PFSK-1 (cell line): ENCODE measurements at regions not wholly inside any gene's neighbourhood (a gene's known extent, or its start where the extent isn't known, plus 50 kb on each side); places are given as distances from the start of the nearest gene placed in this dataset.

ENCODE experiments used
- POLR2AphosphoS5 ChIP-seq: IDR thresholded peaks from 2 replicates; pipeline ENCODE4 v1.6.1; 2012; ENCODE audit warnings: low read depth, mild to moderate bottlenecking, control low read depth, low read length, moderate library complexity
- TAF1 ChIP-seq: IDR thresholded peaks from 2 replicates; pipeline ENCODE4 v1.6.1; 2012; ENCODE audit warnings: low read length, control low read depth, borderline replicate concordance; ENCODE audit not compliant: insufficient read depth

DNA sequence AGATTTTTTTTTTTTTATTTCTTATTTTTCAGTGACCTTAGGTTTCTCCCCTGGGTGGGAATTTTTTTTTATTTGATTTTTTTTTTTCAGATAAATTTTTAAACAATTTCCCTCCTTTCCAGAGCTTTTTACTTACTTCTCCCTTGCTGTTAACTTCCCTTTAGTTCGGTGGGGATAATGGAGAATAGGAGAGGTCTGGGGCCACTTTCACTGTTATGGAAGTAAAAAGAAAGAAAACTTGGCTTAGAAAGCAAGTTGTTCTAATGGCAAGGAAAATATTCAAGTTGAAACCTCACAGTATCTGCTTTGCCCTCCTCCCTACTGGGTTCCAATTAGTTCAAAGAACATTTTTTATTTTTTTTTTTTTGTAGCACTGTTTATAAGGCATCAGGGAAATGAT lies 537.1 kb upstream of the NXPH2 start:
- TF ChIP-seq POLR2AphosphoS5 (no peak), TAF1 (no peak)
